ENCODE measurements at regions not wholly inside any gene's neighbourhood (a gene's known extent, or its start where the extent isn't known, plus 50 kb on each side); places are given as distances from the start of the nearest gene placed in this dataset.

DNA sequence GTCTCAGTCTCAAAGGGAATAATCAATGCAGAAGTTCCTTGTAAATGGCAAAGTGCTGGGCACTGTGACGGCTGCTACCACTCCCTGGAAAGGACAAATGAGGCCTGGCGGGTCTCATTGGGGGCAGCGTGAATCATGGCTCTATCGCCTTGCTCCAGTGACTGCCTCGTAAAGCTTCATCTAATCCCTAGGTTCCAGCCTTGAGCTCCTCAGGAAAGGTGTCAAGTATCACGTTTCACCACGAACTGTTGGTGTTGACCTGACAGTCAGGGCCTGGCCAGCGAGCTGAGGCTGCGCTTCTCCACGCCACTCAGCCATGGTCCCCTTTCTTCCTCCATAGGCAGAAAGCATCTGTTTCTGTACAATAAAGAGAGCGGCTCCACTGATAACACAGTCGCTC lies 126.7 kb upstream of the ZNF32 start:
- Histone ChIP-seq H3K27me3 (replicated peaks; ENCODE audit: insufficient read depth, low read length) (no peaks in the 10 kb centered on the region), H2AFZ (ENCODE audit: low read length) (no peak overlapping the region), H4K20me1 (ENCODE audit: insufficient read depth, low read length) (no peaks in the 10 kb centered on the region), H3K4me2 (ENCODE audit: low read depth, low read length) (no peak overlapping the region), H3K9me2 (replicated peaks; ENCODE audit: insufficient read depth, low read length) (no peaks in the 10 kb centered on the region), H3K9ac (ENCODE audit: low read length) (no peak overlapping the region), H3K36me3 (replicated peaks; ENCODE audit: insufficient read depth, low read length) (no peaks in the 10 kb centered on the region), H3K4me1 (ENCODE audit: low read length) (peaks cover 11% of the 10 kb centered on the region), H3K27ac (ENCODE audit: low read length) (no peak overlapping the region; the same call in 1 of the 2 replicates), H3K4me3 (ENCODE audit: low read length) (no peak overlapping the region), H3K9me3 (replicated peaks; ENCODE audit: insufficient read depth, low read length) (no peaks in the 10 kb centered on the region), H3F3A (ENCODE audit: insufficient read depth, low read length) (no peaks in the 10 kb centered on the region), H3K79me2 (ENCODE audit: low read length) (no peaks in the 10 kb centered on the region)
- DNase-seq, result no peak
- no peak for TF ChIP-seq EZH2 (optimal IDR thresholded peaks at IDR 0.05; ENCODE audit: low read depth, low read length)
- TF ChIP-seq, protein P1, sequence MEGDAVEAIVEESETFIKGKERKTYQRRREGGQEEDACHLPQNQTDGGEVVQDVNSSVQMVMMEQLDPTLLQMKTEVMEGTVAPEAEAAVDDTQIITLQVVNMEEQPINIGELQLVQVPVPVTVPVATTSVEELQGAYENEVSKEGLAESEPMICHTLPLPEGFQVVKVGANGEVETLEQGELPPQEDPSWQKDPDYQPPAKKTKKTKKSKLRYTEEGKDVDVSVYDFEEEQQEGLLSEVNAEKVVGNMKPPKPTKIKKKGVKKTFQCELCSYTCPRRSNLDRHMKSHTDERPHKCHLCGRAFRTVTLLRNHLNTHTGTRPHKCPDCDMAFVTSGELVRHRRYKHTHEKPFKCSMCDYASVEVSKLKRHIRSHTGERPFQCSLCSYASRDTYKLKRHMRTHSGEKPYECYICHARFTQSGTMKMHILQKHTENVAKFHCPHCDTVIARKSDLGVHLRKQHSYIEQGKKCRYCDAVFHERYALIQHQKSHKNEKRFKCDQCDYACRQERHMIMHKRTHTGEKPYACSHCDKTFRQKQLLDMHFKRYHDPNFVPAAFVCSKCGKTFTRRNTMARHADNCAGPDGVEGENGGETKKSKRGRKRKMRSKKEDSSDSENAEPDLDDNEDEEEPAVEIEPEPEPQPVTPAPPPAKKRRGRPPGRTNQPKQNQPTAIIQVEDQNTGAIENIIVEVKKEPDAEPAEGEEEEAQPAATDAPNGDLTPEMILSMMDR (IDR thresholded peaks at IDR 0.05; ENCODE audit: low read length), result no peak
- no peak for TF ChIP-seq EZH2phosphoT487 (IDR thresholded peaks at IDR 0.05; ENCODE audit: low read length)

- TF ChIP-seq, protein P1 (IDR thresholded peaks at IDR 0.05; ENCODE audit: low read length), result no peak
- TF ChIP-seq EZH2phosphoT487 (IDR thresholded peaks at IDR 0.05; ENCODE audit: low read length) (no peak), EZH2 (optimal IDR thresholded peaks at IDR 0.05; ENCODE audit: low read depth, low read length) (no peak)
- H2AFZ ChIP-seq (ENCODE audit: low read length), result no peak overlapping the region
Observed at GRCh38 chr10:43774234-43774769, 125.6 kb upstream of the ZNF32 start.

DNA sequence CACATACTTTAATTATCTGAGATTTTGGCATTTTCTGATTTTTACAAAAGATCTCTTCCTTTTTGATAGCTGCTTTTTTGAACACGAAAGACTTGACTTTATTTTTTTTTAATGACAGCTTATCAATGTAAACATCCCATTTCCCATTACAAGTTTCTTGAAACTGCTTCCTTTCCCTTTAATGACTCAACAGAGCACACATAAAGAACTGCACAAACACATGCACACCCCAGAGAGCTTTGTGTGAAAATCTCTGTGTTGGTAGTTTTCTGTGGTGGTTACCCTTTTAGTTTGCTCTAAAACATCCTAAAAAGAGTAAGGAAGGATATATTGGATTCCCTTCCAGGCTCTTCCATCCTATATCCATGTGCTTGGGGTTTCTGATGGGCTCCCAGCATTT lies 125.1 kb upstream of the ZNF32 start:
- no peak for DNase-seq
- no peaks in the 10 kb centered on the region for H3K79me2 ChIP-seq (ENCODE audit: low read length)
- no peaks in the 10 kb centered on the region for H3F3A ChIP-seq (ENCODE audit: insufficient read depth, low read length)
- no peak overlapping the region for H2AFZ ChIP-seq (ENCODE audit: low read length)
- H3K36me3 ChIP-seq (replicated peaks; ENCODE audit: insufficient read depth, low read length), result no peaks in the 10 kb centered on the region
- no peak overlapping the region for H3K4me3 ChIP-seq (ENCODE audit: low read length)
- H3K4me1 ChIP-seq (ENCODE audit: low read length), result peaks cover 7% of the 10 kb centered on the region
- no peak overlapping the region for H3K9ac ChIP-seq (ENCODE audit: low read length)
- H3K9me3 ChIP-seq (replicated peaks; ENCODE audit: insufficient read depth, low read length), result no peaks in the 10 kb centered on the region
- H4K20me1 ChIP-seq (ENCODE audit: insufficient read depth, low read length), result no peaks in the 10 kb centered on the region
- TF ChIP-seq EZH2 (optimal IDR thresholded peaks at IDR 0.05; ENCODE audit: low read depth, low read length) (no peak), EZH2phosphoT487 (IDR thresholded peaks at IDR 0.05; ENCODE audit: low read length) (no peak)
- TF ChIP-seq, protein P1 (IDR thresholded peaks at IDR 0.05; ENCODE audit: low read length), result no peak
- no peak overlapping the region for H3K27ac ChIP-seq (ENCODE audit: low read length)
- H3K27me3 ChIP-seq (replicated peaks; ENCODE audit: insufficient read depth, low read length), result no peaks in the 10 kb centered on the region
- H3K9me2 ChIP-seq (replicated peaks; ENCODE audit: insufficient read depth, low read length), result no peaks in the 10 kb centered on the region
- H3K4me2 ChIP-seq (ENCODE audit: low read depth, low read length), result no peak overlapping the region

More at GRCh38 chr10:43774234-43774769, 125.6 kb upstream of the ZNF32 start:
- Histone ChIP-seq H3K27me3 (replicated peaks; ENCODE audit: insufficient read depth, low read length) (no peaks in the 10 kb centered on the region), H3K9ac (ENCODE audit: low read length) (no peak overlapping the region), H3K79me2 (ENCODE audit: low read length) (no peaks in the 10 kb centered on the region), H3F3A (ENCODE audit: insufficient read depth, low read length) (no peaks in the 10 kb centered on the region), H4K20me1 (ENCODE audit: insufficient read depth, low read length) (no peaks in the 10 kb centered on the region), H3K4me2 (ENCODE audit: low read depth, low read length) (no peak overlapping the region), H3K9me3 (replicated peaks; ENCODE audit: insufficient read depth, low read length) (no peaks in the 10 kb centered on the region), H3K27ac (ENCODE audit: low read length) (no peak overlapping the region), H3K9me2 (replicated peaks; ENCODE audit: insufficient read depth, low read length) (no peaks in the 10 kb centered on the region), H3K4me1 (ENCODE audit: low read length) (peaks cover 10% of the 10 kb centered on the region), H3K36me3 (replicated peaks; ENCODE audit: insufficient read depth, low read length) (no peaks in the 10 kb centered on the region), H3K4me3 (ENCODE audit: low read length) (no peak overlapping the region)
- no peak for DNase-seq
